PFSK-1 (cell line): ENCODE measurements at regions not wholly inside any gene's neighbourhood (a gene's known extent, or its start where the extent isn't known, plus 50 kb on each side); places are given as distances from the start of the nearest gene placed in this dataset.

Experiments used
- FOXP2 ChIP-seq: optimal IDR thresholded peaks from 2 replicates; pipeline ENCODE3; 2011; ENCODE audit warnings: borderline replicate concordance, control low read depth, inconsistent platforms; ENCODE audit not compliant: insufficient read depth; ENCODE audit errors: extremely low read length, extremely low read depth
- POLR2AphosphoS5 ChIP-seq: IDR thresholded peaks from 2 replicates; pipeline ENCODE4 v1.6.1; 2012; ENCODE audit warnings: low read depth, mild to moderate bottlenecking, control low read depth, low read length, moderate library complexity
- SIN3A ChIP-seq: IDR thresholded peaks from 2 replicates; pipeline ENCODE4 v1.6.1; 2012; ENCODE audit warnings: mild to moderate bottlenecking, low read length, moderate library complexity, borderline replicate concordance; ENCODE audit not compliant: insufficient read depth
- TAF1 ChIP-seq: IDR thresholded peaks from 2 replicates; pipeline ENCODE4 v1.6.1; 2012; ENCODE audit warnings: low read length, control low read depth, borderline replicate concordance; ENCODE audit not compliant: insufficient read depth
- TF ChIP-seq, protein P1 (sequence below), 2 experiments: IDR thresholded peaks; 2 replicates each; pipeline versions ENCODE4 v1.6.1 to v1.8.0; 2011 to 2012; ENCODE audit warnings: low read depth in 2 of 2, low read length in 2 of 2, control low read depth in 1 of 2, inconsistent platforms in 1 of 2, mild to moderate bottlenecking in 1 of 2, moderate library complexity in 1 of 2; ENCODE audit not compliant: insufficient read depth in 1 of 2

DNA sequence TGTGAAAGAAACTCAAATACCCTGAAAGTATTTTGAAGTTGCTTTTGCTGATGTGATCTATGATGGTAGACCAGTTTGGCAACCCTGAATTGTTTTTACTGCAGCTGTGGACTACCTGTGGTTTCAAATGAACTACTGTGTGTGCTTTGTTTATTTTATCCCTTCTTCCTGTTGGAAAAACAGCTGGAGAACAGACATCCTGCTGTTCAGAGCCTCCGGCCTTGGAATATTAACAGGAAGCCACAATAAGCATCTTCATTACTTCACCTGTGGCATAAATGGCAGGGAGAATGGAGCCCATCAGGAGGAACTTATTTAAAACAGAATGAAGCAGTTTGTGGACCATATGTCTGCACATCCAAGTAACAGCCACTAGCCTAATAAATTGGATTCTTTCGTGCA is 104.8 kb downstream of the DUSP6 start:
- no peak for TF ChIP-seq SIN3A
- no peak for TF ChIP-seq POLR2AphosphoS5
- TF ChIP-seq TAF1, result no peak
- TF ChIP-seq, protein P1, sequence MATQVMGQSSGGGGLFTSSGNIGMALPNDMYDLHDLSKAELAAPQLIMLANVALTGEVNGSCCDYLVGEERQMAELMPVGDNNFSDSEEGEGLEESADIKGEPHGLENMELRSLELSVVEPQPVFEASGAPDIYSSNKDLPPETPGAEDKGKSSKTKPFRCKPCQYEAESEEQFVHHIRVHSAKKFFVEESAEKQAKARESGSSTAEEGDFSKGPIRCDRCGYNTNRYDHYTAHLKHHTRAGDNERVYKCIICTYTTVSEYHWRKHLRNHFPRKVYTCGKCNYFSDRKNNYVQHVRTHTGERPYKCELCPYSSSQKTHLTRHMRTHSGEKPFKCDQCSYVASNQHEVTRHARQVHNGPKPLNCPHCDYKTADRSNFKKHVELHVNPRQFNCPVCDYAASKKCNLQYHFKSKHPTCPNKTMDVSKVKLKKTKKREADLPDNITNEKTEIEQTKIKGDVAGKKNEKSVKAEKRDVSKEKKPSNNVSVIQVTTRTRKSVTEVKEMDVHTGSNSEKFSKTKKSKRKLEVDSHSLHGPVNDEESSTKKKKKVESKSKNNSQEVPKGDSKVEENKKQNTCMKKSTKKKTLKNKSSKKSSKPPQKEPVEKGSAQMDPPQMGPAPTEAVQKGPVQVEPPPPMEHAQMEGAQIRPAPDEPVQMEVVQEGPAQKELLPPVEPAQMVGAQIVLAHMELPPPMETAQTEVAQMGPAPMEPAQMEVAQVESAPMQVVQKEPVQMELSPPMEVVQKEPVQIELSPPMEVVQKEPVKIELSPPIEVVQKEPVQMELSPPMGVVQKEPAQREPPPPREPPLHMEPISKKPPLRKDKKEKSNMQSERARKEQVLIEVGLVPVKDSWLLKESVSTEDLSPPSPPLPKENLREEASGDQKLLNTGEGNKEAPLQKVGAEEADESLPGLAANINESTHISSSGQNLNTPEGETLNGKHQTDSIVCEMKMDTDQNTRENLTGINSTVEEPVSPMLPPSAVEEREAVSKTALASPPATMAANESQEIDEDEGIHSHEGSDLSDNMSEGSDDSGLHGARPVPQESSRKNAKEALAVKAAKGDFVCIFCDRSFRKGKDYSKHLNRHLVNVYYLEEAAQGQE (IDR thresholded peaks at IDR 0.05; ENCODE audit: insufficient read depth in 1 of 2, low read depth in 2 of 2, low read length in 2 of 2), result no peak
- no peak for TF ChIP-seq FOXP2

DNA sequence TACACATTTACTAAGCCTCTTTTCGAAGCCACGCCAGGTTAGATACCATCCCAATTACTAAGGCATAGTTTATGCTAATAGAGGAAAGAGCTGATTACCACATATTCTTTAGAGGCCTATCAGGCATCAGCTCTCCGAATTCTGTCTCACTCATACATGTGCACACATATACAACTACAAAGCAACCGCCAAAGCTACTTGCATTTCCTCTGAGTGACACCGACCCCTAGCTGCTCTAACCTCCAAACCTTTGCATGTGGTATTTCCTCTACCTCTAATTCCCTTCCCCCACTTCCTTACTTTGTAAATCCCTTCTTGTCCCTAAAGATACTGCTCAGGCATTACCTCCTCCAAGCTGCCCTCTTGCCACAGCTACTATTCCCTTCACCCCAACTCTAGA is 107.2 kb downstream of the DUSP6 start:
- TF ChIP-seq TAF1 (no peak), POLR2AphosphoS5 (no peak), SIN3A (no peak), FOXP2 (no peak)
- TF ChIP-seq, protein P1 (IDR thresholded peaks at IDR 0.05; ENCODE audit: insufficient read depth in 1 of 2, low read depth in 2 of 2, low read length in 2 of 2), result no peak

DNA sequence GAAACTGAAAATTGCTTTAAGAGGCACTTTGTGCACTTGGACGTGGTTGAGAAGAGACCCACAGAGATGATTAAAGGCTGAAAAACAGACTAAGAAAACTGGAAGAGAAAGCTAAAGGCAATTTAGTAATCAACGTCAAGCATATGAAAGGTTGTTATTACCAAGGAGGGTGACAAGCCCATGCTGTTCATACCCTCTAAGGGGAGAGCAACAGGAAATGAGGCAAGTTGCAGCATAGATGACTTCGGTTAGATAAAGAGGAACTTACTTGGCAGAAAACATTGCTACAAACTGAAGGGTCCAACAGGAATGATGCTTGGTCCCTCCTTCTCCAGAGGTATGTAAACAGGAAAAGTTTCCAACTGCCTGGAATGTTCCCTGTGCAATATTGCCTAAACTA is 107.8 kb downstream of the DUSP6 start:
- no peak for TF ChIP-seq TAF1
- no peak for TF ChIP-seq FOXP2
- TF ChIP-seq SIN3A, result no peak
- TF ChIP-seq, protein P1 (IDR thresholded peaks at IDR 0.05; ENCODE audit: insufficient read depth in 1 of 2, low read depth in 2 of 2, low read length in 2 of 2), result no peak
- TF ChIP-seq POLR2AphosphoS5, result no peak

DNA sequence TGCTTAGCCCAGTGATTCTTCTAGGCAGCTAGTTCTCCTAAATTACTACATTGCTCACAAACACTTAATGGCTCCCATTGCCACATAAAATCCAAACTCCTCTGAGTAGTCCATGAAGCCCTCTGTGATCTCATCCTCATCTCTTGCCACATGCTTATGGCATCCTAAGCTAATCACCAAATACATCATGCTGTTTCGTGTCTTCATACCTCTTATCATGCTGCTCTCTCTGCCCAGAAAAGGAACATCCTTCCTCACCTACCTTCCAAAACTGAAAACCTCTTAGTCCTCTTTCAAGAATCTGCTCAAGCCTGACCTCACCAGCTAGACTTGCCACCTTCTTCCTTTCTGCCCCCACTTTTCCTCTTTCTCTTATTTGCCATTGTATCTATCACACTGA is 108.5 kb downstream of the DUSP6 start:
- TF ChIP-seq, protein P1 (IDR thresholded peaks at IDR 0.05; ENCODE audit: insufficient read depth in 1 of 2, low read depth in 2 of 2, low read length in 2 of 2), result no peak
- TF ChIP-seq TAF1 (no peak), SIN3A (no peak), POLR2AphosphoS5 (no peak), FOXP2 (no peak)

DNA sequence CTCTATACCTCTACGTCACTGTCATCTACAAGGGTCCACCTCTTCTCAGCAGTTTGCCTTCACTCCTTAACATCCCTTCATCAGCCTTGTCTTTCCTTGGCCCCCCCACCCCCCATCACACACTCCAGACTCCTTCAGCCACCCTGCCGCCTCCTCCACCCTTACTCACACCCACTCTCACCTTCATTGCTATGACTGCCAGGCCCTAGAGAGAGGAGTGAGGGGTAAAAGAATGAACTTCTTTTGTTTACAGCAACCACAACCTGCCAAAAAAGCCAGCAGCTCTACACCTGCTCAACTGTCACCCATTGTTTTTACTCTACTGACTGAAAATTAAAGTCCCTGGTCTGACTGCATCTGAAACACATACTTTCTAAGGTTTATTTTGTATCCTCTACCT is 112.8 kb downstream of the DUSP6 start:
- no peak for TF ChIP-seq TAF1
- TF ChIP-seq SIN3A, result no peak
- TF ChIP-seq, protein P1 (IDR thresholded peaks at IDR 0.05; ENCODE audit: insufficient read depth in 1 of 2, low read depth in 2 of 2, low read length in 2 of 2), result no peak
- TF ChIP-seq FOXP2, result no peak
- no peak for TF ChIP-seq POLR2AphosphoS5
